Mammary epithelial cell (primary cell): ENCODE measurements at regions not wholly inside any gene's neighbourhood (a gene's known extent, or its start where the extent isn't known, plus 50 kb on each side); places are given as distances from the start of the nearest gene placed in this dataset.

Experiments
- CTCF ChIP-seq, 2 donors: IDR thresholded peaks in 1 of 2; conservative IDR thresholded peaks in 1 of 2; 2 replicates each; pipeline ENCODE4 v1.5.1; 2011 to 2012; ENCODE audit warnings: inconsistent platforms in 2 of 2, low read length in 2 of 2, mild to moderate bottlenecking in 2 of 2, control low read depth in 1 of 2, low read depth in 1 of 2; ENCODE audit not compliant: insufficient read depth in 1 of 2; ENCODE audit errors: extremely low read depth in 1 of 2
- EZH2 ChIP-seq: IDR thresholded peaks from 2 replicates; pipeline ENCODE4 v1.6.1; 2012; ENCODE audit warnings: low read length, inconsistent platforms, borderline replicate concordance

GRCh38 chr7:23967949-23968599 lies 258.1 kb downstream of the STK31 start:
- TF ChIP-seq EZH2: no peak
- no peak for TF ChIP-seq CTCF (conservative IDR thresholded peaks at IDR 0.05 in 1 of 2, IDR thresholded peaks at IDR 0.05 in 1 of 2; ENCODE audit: extremely low read depth in 1 of 2, insufficient read depth in 1 of 2, low read depth in 1 of 2, low read length in 2 of 2)
